HG03175 (cell line): ENCODE measurements at regions not wholly inside any gene's neighbourhood (a gene's known extent, or its start where the extent isn't known, plus 50 kb on each side); places are given as distances from the start of the nearest gene placed in this dataset.
"Not testable (repeated sequence)": the region's sequence is repeated elsewhere in the genome, so short reads cannot be mapped to it uniquely, and the experiment has no call there.

Experiments
- ATAC-seq: cut with Tn5 transposase; IDR thresholded peaks from one replicate; pipeline ENCODE4 v1.9.1; 2021; ENCODE audit warnings: mild to moderate bottlenecking, moderate library complexity; ENCODE audit not compliant: unreplicated experiment

- ATAC-seq: peak; percentile 78
These were observed 97.8 kb upstream of the PMAIP1 start for GRCh38 chr18:59802031-59802430.

DNA sequence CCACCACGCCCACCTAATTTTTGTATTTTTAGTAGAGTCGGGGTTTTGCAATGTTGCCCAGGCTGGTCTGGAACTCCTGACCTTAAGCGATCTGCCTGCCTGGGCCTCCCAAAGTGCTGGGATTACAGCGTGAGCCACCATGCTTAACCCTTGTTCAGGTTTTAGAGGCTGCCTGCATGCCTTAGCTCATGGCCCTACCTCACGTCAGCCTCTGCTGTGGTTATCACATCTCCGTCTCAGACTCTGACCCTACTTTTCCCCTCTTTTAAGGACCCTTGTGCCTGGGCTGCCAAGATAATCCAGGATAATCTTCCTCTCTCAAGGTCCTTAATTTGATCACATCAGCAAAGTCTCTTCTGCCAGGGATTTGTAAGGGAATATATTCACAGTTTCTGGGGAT lies 98.2 kb upstream of the PMAIP1 start:
- no peak for ATAC-seq

GRCh38 chr18:59800897-59801296 lies 98.9 kb upstream of the PMAIP1 start:
- ATAC-seq: no peak

DNA sequence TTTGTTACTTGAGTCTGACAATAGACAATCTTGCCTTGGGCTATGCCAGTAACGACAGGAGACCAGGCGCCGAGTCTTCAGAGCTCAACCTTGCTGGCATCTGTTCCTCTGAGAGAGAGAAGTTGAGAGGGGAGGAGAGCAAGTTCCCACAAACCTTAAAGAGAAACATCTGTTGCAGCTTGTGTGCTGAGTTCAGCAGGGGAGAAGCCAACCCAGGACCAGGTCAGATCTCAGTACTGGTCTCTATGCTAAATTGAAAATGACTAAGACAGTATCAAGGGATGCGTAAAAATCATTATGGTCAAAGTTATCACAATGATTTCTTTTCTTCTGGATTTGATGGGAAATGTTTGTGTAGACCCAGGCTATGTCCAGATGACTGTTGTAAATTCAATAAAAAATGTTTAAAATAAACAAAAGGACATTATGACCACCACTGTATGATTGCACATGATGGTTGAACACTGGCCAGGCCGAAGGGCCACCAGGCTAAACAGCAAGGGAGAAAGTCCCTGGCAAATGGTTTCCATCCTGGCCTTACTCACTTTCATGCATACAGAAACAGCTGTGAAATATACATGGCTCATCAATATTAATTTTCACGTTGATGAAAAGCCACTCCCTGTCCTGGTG lies 100.3 kb upstream of the PMAIP1 start:
- no peak for ATAC-seq

DNA sequence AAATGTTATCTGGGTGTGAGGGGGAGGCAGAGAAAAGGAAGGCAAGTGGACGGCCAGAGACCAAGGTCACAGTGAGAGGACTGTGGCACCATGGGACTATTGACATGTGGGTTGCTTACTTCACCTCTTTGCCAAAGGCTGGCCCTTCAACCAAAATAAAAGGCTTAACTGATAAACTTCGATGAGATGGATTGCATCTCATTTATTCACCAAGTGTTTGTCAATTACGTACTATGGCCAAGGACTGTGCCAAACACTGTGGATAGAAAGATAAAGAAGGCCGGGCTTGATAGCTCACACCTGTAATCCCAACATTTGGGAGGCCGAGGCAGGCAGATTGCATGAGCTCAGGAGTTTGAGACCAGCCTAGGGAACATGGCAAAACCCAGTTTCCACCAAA lies 98.7 kb upstream of the CCBE1 start:
- no peak for ATAC-seq

GRCh38 chr18:59792353-59792752 lies 95.1 kb upstream of the CCBE1 start:
- ATAC-seq: no peak

- not testable (repeated sequence) for ATAC-seq
These were observed 93.2 kb upstream of the CCBE1 start for GRCh38 chr18:59790346-59790936.

DNA sequence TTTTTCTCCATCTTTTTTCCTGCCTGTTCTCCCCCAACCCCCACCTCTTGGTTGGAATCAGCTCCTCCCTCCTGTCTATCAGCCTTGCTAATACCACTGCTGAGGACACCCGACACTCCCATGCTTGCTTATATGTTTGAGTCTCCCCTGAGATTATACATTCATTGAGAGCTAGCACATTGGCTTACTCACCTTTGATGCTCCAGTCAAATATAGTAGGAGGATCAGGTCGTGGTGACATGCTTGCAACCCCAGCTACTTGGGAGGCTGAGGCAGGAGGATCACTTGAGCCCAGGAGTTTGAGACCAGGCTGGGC lies 91.5 kb upstream of the CCBE1 start:
- ATAC-seq: no peak

DNA sequence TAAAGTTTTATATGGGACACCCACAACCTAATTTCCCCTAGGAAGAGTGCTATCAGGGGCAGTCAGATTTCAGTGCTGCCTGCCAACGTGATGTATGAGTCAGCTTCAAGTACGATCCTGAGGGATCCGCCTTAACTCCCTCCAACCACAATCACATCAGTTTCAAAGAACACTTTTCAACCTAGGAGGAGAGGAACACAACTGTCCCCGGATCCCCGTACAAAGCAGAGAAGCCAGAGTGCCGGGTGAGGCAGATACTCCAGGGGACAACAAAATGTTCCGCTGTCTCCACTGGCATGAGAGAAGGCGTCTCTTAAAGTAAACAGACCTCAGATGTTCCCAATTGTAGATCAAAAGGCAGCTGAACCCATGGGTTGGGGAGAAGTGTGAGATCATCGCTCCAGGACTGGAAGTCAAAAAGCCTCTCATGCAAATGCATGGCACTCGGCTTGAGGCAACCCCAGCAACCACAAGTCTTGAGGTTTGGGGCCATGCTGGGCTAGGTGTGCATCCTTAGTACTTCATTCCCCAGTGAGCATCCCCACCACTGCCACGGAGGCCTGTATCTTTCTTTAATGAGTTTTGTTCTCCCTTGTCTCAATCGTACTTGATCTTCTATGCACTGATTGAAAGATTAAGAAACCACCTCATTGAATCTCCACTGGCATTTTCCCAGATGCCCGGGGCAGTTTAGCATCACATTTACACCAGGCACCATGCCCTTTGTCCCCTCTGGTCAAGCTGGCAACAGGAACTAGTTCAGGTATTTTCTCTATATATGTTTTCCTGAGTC lies 91.0 kb upstream of the CCBE1 start:
- ATAC-seq: no peak

DNA sequence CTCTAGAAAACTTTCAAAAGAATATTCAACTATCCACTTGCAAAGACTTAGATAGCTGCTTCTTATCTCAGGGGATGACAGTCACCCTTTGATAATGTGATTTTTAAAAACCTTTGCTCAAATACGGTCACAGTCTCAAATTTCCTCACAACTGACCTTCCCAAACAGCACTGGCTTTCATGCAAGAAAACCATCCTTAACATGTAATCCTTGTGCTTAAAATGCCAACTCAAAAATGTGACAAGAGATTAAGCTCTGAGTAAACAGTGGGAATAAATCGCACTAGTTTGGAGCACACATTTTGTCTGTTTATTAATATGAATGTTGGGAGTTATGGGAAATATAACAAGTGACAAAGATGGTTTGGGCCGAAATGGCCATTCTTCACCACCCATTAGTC lies 87.5 kb upstream of the CCBE1 start:
- ATAC-seq: no peak

- peak; percentile 81 for ATAC-seq
These were observed 85.9 kb upstream of the CCBE1 start for GRCh38 chr18:59783138-59783537.

DNA sequence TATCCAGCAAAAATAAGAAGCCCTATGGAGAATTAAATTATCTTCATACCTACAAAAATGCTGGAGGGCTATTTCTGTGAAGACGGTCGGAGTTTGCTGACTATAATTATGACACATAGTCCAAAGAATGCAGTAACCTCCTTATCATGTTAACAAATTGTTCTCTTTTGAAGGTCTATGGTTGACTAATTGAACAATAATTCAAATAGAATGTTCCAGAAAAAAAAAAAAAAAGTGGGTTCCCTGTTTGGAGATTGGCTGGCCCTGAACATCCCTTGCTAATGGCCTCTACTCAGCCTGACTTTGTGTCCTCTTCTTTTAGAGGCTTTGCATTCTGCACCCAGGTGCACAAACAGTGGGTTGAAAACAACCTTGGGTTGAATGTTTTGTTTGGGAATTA lies 82.8 kb upstream of the CCBE1 start:
- ATAC-seq: no peak

DNA sequence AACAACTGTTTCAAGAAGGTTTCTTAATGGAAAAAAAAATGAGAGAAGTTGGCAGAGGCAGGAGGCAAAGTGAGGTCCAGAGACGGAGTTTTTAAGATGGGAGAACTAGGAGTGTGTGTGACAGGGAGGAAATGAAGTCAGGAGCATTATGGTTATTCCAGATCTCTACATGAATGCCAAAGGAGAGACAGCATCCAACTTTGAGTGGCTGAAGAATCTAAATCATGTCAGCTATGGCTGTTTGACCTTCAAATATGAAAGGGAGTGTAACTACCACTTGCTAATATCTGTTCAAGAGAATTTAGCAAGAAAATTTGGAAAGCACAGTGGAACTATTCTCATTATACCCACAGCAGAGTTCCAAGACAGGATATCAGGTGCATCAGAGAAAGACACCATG lies 81.2 kb upstream of the CCBE1 start:
- no peak for ATAC-seq

DNA sequence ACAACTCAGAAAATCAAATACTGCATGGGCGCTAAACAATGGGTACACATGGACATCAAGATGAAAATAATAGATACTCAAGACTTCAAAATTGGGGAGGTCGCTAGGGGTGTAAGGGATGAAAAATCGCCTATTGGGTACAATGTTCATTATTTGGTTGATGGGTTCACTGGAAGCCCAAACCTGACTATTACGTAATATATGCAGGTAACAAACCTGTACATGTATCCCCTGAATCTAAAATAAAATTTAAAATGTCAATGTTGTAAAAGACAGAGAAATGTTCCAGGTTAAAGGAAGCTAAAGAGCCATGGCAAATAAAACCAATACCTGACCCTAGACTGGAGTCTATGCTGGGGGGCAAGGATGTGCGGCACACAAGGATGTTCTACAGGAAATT lies 80.4 kb upstream of the CCBE1 start:
- no peak for ATAC-seq

GRCh38 chr18:59769129-59769865 lies 72.1 kb upstream of the CCBE1 start:
- ATAC-seq: no peak

- ATAC-seq: no peak
These were observed 71.2 kb upstream of the CCBE1 start for GRCh38 chr18:59768409-59768808.

DNA sequence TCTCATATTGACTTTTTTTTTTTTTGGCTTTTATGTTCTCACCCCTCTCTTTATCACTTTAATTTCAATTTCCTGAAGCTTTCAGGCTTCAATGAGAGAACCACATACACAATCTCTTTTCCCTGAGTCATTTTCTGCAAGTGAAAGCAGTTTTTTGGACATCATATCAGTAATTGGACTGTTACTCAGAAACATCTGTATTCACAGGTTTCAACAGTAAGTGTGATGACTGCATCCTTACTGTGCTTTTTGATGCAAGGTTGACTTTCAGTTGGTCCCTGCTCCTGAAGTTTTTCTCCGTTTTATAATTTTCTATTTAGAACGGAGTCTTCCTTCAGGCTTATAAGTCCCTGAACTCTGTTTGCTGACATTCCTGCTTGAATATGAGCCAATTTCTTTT lies 70.5 kb upstream of the CCBE1 start:
- ATAC-seq: no peak

GRCh38 chr18:59765343-59765742 lies 68.1 kb upstream of the CCBE1 start:
- no peak for ATAC-seq

DNA sequence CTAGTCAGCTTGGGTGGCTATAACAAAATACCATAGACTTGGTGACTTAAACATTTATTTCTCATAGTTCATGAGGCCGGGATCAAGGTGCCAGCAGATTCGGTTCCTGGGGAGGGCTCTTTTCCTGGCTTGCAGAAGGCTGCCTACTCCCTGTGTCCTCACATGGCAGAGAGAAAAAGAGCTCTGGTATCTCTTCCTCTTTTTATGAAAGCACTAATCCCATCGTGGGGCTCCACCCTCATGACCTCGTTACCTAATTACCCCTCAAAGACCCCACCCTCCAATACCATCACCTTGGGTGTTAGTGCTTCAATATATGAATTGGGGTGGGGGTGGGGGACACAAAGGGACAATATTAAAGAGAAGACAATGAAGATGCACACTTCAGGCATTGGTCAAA lies 67.1 kb upstream of the CCBE1 start:
- ATAC-seq: no peak

GRCh38 chr18:59763541-59764136 lies 66.4 kb upstream of the CCBE1 start:
- no peak for ATAC-seq
